22Rv1 (cell line): ENCODE measurements at regions not wholly inside any gene's neighbourhood (a gene's known extent, or its start where the extent isn't known, plus 50 kb on each side); places are given as distances from the start of the nearest gene placed in this dataset.

Source experiments
- H3K27ac ChIP-seq: fragments of 450-650 bp; 2 replicates; pipeline ENCODE4 v1.5.1; 2017
- CTCF ChIP-seq: fragments of 450-650 bp; IDR thresholded peaks from 2 replicates; pipeline ENCODE4 v1.5.1; 2017; ENCODE audit warnings: mild to moderate bottlenecking
- ZFX ChIP-seq: fragments of 450-650 bp; IDR thresholded peaks from 2 replicates; pipeline ENCODE4 v1.6.1; 2017; ENCODE audit warnings: antibody characterized with exemption, borderline replicate concordance

GRCh38 chr2:151197184-151198108, 64.2 kb downstream of the RBM43 start:
- TF ChIP-seq CTCF, result no peak
- TF ChIP-seq ZFX, result no peak
- H3K27ac ChIP-seq, result no peak overlapping the region

- H3K27ac ChIP-seq, result no peak overlapping the region
- no peak for TF ChIP-seq ZFX
- no peak for TF ChIP-seq CTCF
Measured at GRCh38 chr2:151193576-151193975, 68.1 kb downstream of the RBM43 start.

GRCh38 chr2:151192681-151193080, 69.0 kb downstream of the RBM43 start:
- no peak overlapping the region for H3K27ac ChIP-seq
- TF ChIP-seq CTCF (no peak), ZFX (no peak)

GRCh38 chr2:151191001-151191400, 70.7 kb downstream of the RBM43 start:
- H3K27ac ChIP-seq, result no peak overlapping the region
- TF ChIP-seq ZFX (no peak), CTCF (no peak)

GRCh38 chr2:151189125-151189524, 72.5 kb downstream of the RBM43 start:
- TF ChIP-seq ZFX (no peak), CTCF (no peak)
- H3K27ac ChIP-seq, result no peak overlapping the region

- TF ChIP-seq ZFX, result no peak
- TF ChIP-seq CTCF, result no peak
- no peak overlapping the region for H3K27ac ChIP-seq
Measured at GRCh38 chr2:151186011-151186410, 75.7 kb downstream of the RBM43 start.
